ENCODE measurements at regions not wholly inside any gene's neighbourhood (a gene's known extent, or its start where the extent isn't known, plus 50 kb on each side); places are given as distances from the start of the nearest gene placed in this dataset.

DNA sequence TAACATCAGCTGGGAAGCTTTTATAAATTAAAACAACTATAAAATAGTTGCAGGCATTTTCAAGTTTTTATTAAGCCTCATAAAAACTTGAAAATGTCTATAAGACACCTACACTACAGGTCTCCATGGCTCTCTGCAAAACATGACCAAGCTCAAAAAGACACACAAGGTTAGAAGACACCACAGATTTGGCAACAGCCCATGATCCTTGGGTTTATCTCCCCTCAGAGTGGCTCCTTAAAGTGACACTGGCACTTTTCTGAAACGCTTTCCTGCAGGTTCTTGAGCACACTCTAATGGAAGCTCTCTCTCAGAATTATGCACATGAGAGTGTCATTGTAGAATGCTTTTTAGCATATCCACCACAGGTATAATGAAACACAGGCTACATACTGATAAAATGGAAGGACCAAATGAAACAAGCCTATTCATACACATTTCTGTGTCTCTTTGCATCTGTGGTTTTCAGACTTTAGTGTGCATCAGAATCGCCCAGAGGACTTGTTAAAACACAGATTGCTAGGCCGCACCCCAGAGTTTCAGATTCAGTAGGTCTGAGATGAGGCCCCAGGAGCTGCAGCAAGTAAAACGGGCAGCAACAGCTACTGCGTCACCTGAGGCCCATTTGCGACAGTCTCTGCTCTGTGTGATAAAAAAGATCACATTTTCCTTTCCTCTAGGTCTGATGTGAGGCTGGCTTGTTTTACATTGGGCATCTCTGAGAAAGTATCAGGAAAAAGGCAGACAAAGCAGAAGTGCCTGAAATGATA is 75.0 kb upstream of the WSB1 start:
- ATAC-seq (no peak), DNase-seq (no peak)
- no peak overlapping the region for H3K27ac ChIP-seq
- intact Hi-C loops (cut with DNase I): no loop called here
- no peak overlapping the region for H3K4me3 ChIP-seq
- no peaks in the 10 kb centered on the region for H3K36me3 ChIP-seq
- no peaks in the 10 kb centered on the region for H3K9me3 ChIP-seq
- TF ChIP-seq, protein P1, sequence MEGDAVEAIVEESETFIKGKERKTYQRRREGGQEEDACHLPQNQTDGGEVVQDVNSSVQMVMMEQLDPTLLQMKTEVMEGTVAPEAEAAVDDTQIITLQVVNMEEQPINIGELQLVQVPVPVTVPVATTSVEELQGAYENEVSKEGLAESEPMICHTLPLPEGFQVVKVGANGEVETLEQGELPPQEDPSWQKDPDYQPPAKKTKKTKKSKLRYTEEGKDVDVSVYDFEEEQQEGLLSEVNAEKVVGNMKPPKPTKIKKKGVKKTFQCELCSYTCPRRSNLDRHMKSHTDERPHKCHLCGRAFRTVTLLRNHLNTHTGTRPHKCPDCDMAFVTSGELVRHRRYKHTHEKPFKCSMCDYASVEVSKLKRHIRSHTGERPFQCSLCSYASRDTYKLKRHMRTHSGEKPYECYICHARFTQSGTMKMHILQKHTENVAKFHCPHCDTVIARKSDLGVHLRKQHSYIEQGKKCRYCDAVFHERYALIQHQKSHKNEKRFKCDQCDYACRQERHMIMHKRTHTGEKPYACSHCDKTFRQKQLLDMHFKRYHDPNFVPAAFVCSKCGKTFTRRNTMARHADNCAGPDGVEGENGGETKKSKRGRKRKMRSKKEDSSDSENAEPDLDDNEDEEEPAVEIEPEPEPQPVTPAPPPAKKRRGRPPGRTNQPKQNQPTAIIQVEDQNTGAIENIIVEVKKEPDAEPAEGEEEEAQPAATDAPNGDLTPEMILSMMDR (IDR thresholded peaks at IDR 0.05): no peak
- H3K27me3 ChIP-seq: no peaks in the 10 kb centered on the region
- no peaks in the 10 kb centered on the region for H3K4me1 ChIP-seq

DNA sequence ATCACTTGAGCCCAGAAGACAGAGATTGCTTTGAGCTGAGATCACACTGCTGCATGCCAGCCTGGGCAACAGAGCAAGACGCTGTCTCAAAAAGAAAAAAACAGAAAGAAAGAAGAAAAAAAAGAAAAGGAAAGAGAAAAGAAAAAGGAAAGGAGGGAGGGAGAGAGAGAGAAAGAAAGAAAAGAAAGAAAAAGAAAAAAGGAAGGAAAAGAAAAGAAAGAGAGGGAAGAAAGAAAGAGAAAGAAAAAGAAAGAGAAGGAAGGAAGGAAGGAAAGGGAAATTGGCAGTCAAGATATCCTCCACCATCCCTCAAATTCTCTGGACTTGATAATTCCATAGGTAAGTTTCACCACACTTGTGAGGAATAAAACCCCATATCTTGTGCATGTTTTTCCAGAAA is 71.4 kb upstream of the WSB1 start:
- H3K27ac ChIP-seq: no peak overlapping the region
- no peaks in the 10 kb centered on the region for H3K9me3 ChIP-seq
- no peak overlapping the region for H3K4me3 ChIP-seq
- no peaks in the 10 kb centered on the region for H3K4me1 ChIP-seq
- ATAC-seq: no peak
- TF ChIP-seq, protein P1 (IDR thresholded peaks at IDR 0.05): no peak
- intact Hi-C loops (cut with DNase I): no loop called here
- no peaks in the 10 kb centered on the region for H3K27me3 ChIP-seq
- no peaks in the 10 kb centered on the region for H3K36me3 ChIP-seq
- DNase-seq: no peak

- intact Hi-C loops (cut with DNase I): no loop called here
- H3K4me1 ChIP-seq: no peaks in the 10 kb centered on the region
- ATAC-seq (no peak), DNase-seq (no peak)
- H3K27me3 ChIP-seq: no peaks in the 10 kb centered on the region
- TF ChIP-seq, protein P1 (IDR thresholded peaks at IDR 0.05): no peak
- no peak overlapping the region for H3K27ac ChIP-seq
- H3K36me3 ChIP-seq: no peaks in the 10 kb centered on the region
- no peaks in the 10 kb centered on the region for H3K9me3 ChIP-seq
- no peak overlapping the region for H3K4me3 ChIP-seq
These were observed 69.2 kb upstream of the WSB1 start for GRCh38 chr17:27224526-27225315.

- H3K9me3 ChIP-seq: no peaks in the 10 kb centered on the region
- no peak for DNase-seq
- no peaks in the 10 kb centered on the region for H3K27me3 ChIP-seq
- H3K27ac ChIP-seq: no peak overlapping the region
- TF ChIP-seq, protein P1 (IDR thresholded peaks at IDR 0.05): no peak
- no peaks in the 10 kb centered on the region for H3K36me3 ChIP-seq
- intact Hi-C loops (cut with DNase I): no loop called here
- no peak overlapping the region for H3K4me3 ChIP-seq
- ATAC-seq: peak; percentile 72
- H3K4me1 ChIP-seq: no peaks in the 10 kb centered on the region
These were observed 67.2 kb upstream of the WSB1 start for GRCh38 chr17:27226611-27227230.

DNA sequence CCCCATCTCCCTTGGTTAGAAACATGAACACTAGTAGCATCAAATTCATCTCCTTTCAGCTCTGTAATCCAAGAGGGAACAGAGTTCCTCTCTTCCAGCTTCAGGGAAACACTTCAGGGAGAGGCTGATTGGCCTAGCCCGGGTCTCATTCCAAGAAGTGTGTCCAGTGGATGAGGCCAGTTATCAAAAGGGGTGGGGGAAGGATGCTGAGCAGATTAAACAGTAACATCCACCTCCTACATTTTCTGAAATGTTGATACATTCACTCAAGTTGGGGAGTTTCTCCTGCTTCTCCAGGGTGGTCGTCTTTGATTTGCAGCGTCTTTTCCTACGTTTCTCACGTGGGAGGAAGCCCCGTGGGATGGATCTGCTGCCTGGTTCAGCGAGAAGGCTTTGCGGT is 62.9 kb upstream of the WSB1 start:
- no peaks in the 10 kb centered on the region for H3K27me3 ChIP-seq
- TF ChIP-seq, protein P1 (IDR thresholded peaks at IDR 0.05): no peak
- intact Hi-C loops (cut with DNase I): loop anchor here (10.0 kb wide), 1 partner anchor 374 kb away; no protein-coding TSS in a partner anchor
- ATAC-seq (no peak), DNase-seq (no peak)
- no peak overlapping the region for H3K4me3 ChIP-seq
- no peaks in the 10 kb centered on the region for H3K36me3 ChIP-seq
- H3K9me3 ChIP-seq: no peaks in the 10 kb centered on the region
- H3K4me1 ChIP-seq: no peaks in the 10 kb centered on the region
- no peak overlapping the region for H3K27ac ChIP-seq

Measured in upper lobe of right lung (tissue), 1 donor.